HCT116 (cell line): ENCODE measurements at regions not wholly inside any gene's neighbourhood (a gene's known extent, or its start where the extent isn't known, plus 50 kb on each side); places are given as distances from the start of the nearest gene placed in this dataset.

Source experiments
- ATAC-seq: fragments of 200-7000 bp; cut with Tn5 transposase; 2 replicates; pipeline ENCODE4 v1.9.1; 2020; ENCODE audit warnings: mild to moderate bottlenecking, moderate library complexity
- BruUV-seq: library from RNA; stranded (reverse); fragments of 400-500 nt; replicated peaks from 2 replicates; lab custom pipeline; 2021; lab: Mats Ljungman, UMichigan
- CTCF ChIA-PET: fragments of 300-600 bp; sonication (Branson Sonifier 250); formaldehyde crosslinking; loops from one replicate; lab custom pipeline; 2021; ENCODE audit warnings: antibody characterized with exemption; lab: Charles Lee
- POLR2A ChIA-PET: fragments of 300-600, 350-600 bp; sonication (Branson Sonifier 250); formaldehyde crosslinking; loops from one replicate; lab custom pipeline; 2021; ENCODE audit warnings: antibody characterized with exemption; lab: Charles Lee
- RAD21 ChIA-PET, 2 experiments: fragments of 300-600 bp; sonication (Branson Sonifier 250); formaldehyde crosslinking; loops; one replicate each; lab custom pipeline; 2023; ENCODE audit warnings: low total read pairs in 2 of 2; ENCODE audit not compliant: uncharacterized antibody in 2 of 2, unreplicated experiment in 2 of 2, low non-redundant PET in 1 of 2; lab: Charles Lee
- DNase-seq: peaks from one replicate; pipeline ENCODE4 v3.0.0-alpha.2; 2010; ENCODE audit warnings: low read depth, low spot score
- H2AFZ ChIP-seq: fragments of 200-600 bp; shearing (Covaris generic), sonication (generic); 2 replicates; pipeline ENCODE4 v1.6.1; 2017; ENCODE audit warnings: low read depth, mixed run types, mixed read lengths, antibody characterized with exemption, low read length; ENCODE audit not compliant: poor library complexity, severe bottlenecking
- H3K27ac ChIP-seq: 2 replicates; pipeline ENCODE4 v1.5.1; 2012; ENCODE audit warnings: low read depth, low read length
- H3K27me3 ChIP-seq: fragments of 200-600 bp; sonication (generic); 2 replicates; pipeline ENCODE4 v1.6.1; 2016; ENCODE audit warnings: mixed run types, low read length, mixed read lengths; ENCODE audit not compliant: insufficient read depth
- H3K36me3 ChIP-seq, 2 experiments: fragments of 200-500 bp in 1 of 2; fragments of 200-600 bp in 1 of 2; sonication (Bioruptor generic) in 1 of 2; sonication (generic) in 1 of 2; 2 replicates each; pipeline versions ENCODE4 v1.5.1 to v1.6.1; 2014 to 2016; ENCODE audit warnings: low read length in 2 of 2, inconsistent platforms in 1 of 2, mixed read lengths in 1 of 2, mixed run types in 1 of 2; ENCODE audit not compliant: insufficient read depth in 2 of 2, control insufficient read depth in 1 of 2
- H3K4me1 ChIP-seq, 2 experiments: fragments of 200-600 bp in 1 of 2; sonication (generic) in 1 of 2; 2 replicates each; pipeline versions ENCODE4 v1.5.1 to v1.6.1; 2012 to 2017; ENCODE audit warnings: low read length in 2 of 2, inconsistent platforms in 1 of 2, mild to moderate bottlenecking in 1 of 2, mixed read lengths in 1 of 2, mixed run types in 1 of 2, moderate library complexity in 1 of 2; ENCODE audit not compliant: insufficient read depth in 2 of 2, control insufficient read depth in 1 of 2
- H3K4me2 ChIP-seq: fragments of 200-600 bp; sonication (generic); 2 replicates; pipeline ENCODE4 v1.6.1; 2017; ENCODE audit warnings: mixed run types, low read length, mixed read lengths
- H3K4me3 ChIP-seq, 2 experiments: fragments of 200-600 bp in 1 of 2; sonication (generic) in 1 of 2; replicated peaks in 1 of 2; 2 replicates each; pipeline ENCODE4 v1.5.1; 2011 to 2016; ENCODE audit warnings: low read length in 2 of 2, control low read depth in 1 of 2, low read depth in 1 of 2, mild to moderate bottlenecking in 1 of 2, mixed read lengths in 1 of 2, mixed run types in 1 of 2
- H3K79me2 ChIP-seq: fragments of 200-600 bp; sonication (generic); 2 replicates; pipeline ENCODE4 v1.6.1; 2017; ENCODE audit warnings: mild to moderate bottlenecking, mixed run types, low read length, moderate library complexity, mixed read lengths; ENCODE audit not compliant: insufficient read depth
- H3K9ac ChIP-seq: fragments of 200-600 bp; sonication (generic); 2 replicates; pipeline ENCODE4 v1.6.1; 2016; ENCODE audit warnings: low read length, mixed read lengths
- H3K9me2 ChIP-seq: fragments of 200-600 bp; sonication (generic), shearing (Covaris generic); 2 replicates; pipeline ENCODE4 v1.6.1; 2017; ENCODE audit warnings: mixed run types, mild to moderate bottlenecking, moderate library complexity; ENCODE audit not compliant: insufficient read depth
- H3K9me3 ChIP-seq, 2 experiments: fragments of 200-500 bp in 1 of 2; fragments of 200-600 bp in 1 of 2; sonication (Bioruptor generic) in 1 of 2; sonication (generic) in 1 of 2; 2 replicates each; pipeline ENCODE4 v1.6.1; 2014 to 2017; ENCODE audit warnings: low read length in 2 of 2, mixed read lengths in 2 of 2, inconsistent platforms in 1 of 2, low read depth in 1 of 2, mild to moderate bottlenecking in 1 of 2, mixed run types in 1 of 2, moderate library complexity in 1 of 2; ENCODE audit not compliant: control insufficient read depth in 1 of 2, insufficient read depth in 1 of 2
- H4K20me1 ChIP-seq: fragments of 200-600 bp; sonication (generic), shearing (Covaris generic); 2 replicates; pipeline ENCODE4 v1.6.1; 2017; ENCODE audit warnings: mixed run types, mild to moderate bottlenecking, moderate library complexity; ENCODE audit not compliant: insufficient read depth
- CEBPB ChIP-seq: IDR thresholded peaks from 2 replicates; pipeline ENCODE4 v1.6.1; 2012; ENCODE audit warnings: low read depth
- EGR1 ChIP-seq: IDR thresholded peaks from 2 replicates; pipeline ENCODE4 v1.6.1; 2012; ENCODE audit warnings: low read depth
- ELF1 ChIP-seq: IDR thresholded peaks from 2 replicates; pipeline ENCODE4 v1.6.1; 2012; ENCODE audit warnings: low read depth, borderline replicate concordance
- EZH2 ChIP-seq: fragments of 200-600 bp; sonication (generic); IDR thresholded peaks from 2 replicates; pipeline ENCODE4 v1.6.1; 2017; ENCODE audit warnings: antibody characterized with exemption, mixed run types
- EZH2phosphoT487 ChIP-seq: fragments of 200-600 bp; IDR thresholded peaks from 2 replicates; pipeline ENCODE4 v1.6.1; 2018; ENCODE audit warnings: antibody characterized with exemption, borderline replicate concordance
- FOSL1 ChIP-seq: IDR thresholded peaks from 2 replicates; pipeline ENCODE4 v1.6.1; 2012; ENCODE audit warnings: low read depth
- RAD21 ChIP-seq: IDR thresholded peaks from 2 replicates; pipeline ENCODE4 v1.6.1; 2012; ENCODE audit warnings: low read depth, mild to moderate bottlenecking
- SIN3A ChIP-seq: IDR thresholded peaks from 2 replicates; pipeline ENCODE4 v1.6.1; 2012; ENCODE audit warnings: low read depth
- SP1 ChIP-seq: IDR thresholded peaks from 2 replicates; pipeline ENCODE4 v1.6.1; 2012; ENCODE audit warnings: low read depth
- SRF ChIP-seq: IDR thresholded peaks from 2 replicates; pipeline ENCODE4 v1.6.1; 2012; ENCODE audit warnings: low read depth
- YY1 ChIP-seq: IDR thresholded peaks from 2 replicates; pipeline ENCODE4 v1.6.1; 2011; ENCODE audit warnings: low read length, low read depth, moderate library complexity, mild to moderate bottlenecking; ENCODE audit not compliant: insufficient replicate concordance; ENCODE audit errors: extremely low read depth
- intact Hi-C: fragments of 100-400 bp; cut with micrococcal nuclease; formaldehyde crosslinking; loops from 2 replicates; pipeline ENCODE4 v1.10.0; 2022
- TF ChIP-seq, protein P1 (sequence below): IDR thresholded peaks from 2 replicates; pipeline ENCODE4 v1.6.1; 2011; ENCODE audit warnings: mild to moderate bottlenecking, low read length, moderate library complexity; ENCODE audit not compliant: insufficient replicate concordance; ENCODE audit errors: extremely low read depth

GRCh38 chr5:60178101-60178500, 284.6 kb upstream of the PDE4D start:
- Histone ChIP-seq H3K4me2 (no peak overlapping the region), H3K79me2 (no peaks in the 10 kb centered on the region), H3K4me3 (no peak overlapping the region), H2AFZ (no peak overlapping the region), H3K27ac (no peak overlapping the region), H3K4me1 (no peaks in the 10 kb centered on the region), H3K27me3 (no peaks in the 10 kb centered on the region; the same call in 1 of the 2 replicates), H3K9me3 (no peaks in the 10 kb centered on the region), H3K9me2 (no peaks in the 10 kb centered on the region), H3K36me3 (no peaks in the 10 kb centered on the region), H4K20me1 (no peaks in the 10 kb centered on the region), H3K9ac (no peak overlapping the region)
- CTCF ChIA-PET, result no interaction called here
- DNase-seq (no peak), ATAC-seq (no peak)
- POLR2A ChIA-PET, result no interaction called here
- TF ChIP-seq SRF, result no peak
- no peak for TF ChIP-seq ELF1
- TF ChIP-seq SP1, result no peak
- no peak for TF ChIP-seq EZH2
- TF ChIP-seq EZH2phosphoT487, result no peak
- no peak for TF ChIP-seq FOSL1
- no peak for TF ChIP-seq RAD21
- TF ChIP-seq, protein P1, sequence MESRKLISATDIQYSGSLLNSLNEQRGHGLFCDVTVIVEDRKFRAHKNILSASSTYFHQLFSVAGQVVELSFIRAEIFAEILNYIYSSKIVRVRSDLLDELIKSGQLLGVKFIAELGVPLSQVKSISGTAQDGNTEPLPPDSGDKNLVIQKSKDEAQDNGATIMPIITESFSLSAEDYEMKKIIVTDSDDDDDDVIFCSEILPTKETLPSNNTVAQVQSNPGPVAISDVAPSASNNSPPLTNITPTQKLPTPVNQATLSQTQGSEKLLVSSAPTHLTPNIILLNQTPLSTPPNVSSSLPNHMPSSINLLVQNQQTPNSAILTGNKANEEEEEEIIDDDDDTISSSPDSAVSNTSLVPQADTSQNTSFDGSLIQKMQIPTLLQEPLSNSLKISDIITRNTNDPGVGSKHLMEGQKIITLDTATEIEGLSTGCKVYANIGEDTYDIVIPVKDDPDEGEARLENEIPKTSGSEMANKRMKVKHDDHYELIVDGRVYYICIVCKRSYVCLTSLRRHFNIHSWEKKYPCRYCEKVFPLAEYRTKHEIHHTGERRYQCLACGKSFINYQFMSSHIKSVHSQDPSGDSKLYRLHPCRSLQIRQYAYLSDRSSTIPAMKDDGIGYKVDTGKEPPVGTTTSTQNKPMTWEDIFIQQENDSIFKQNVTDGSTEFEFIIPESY, result no peak
- no peak for TF ChIP-seq SIN3A
- no peak for TF ChIP-seq EGR1
- no peak for TF ChIP-seq CEBPB
- no peak for TF ChIP-seq YY1
- intact Hi-C loops, result no loop called here
- RAD21 ChIA-PET, result no interaction called here
- BruUV-seq, result no TSS peak
